ENCODE measurements at regions not wholly inside any gene's neighbourhood (a gene's known extent, or its start where the extent isn't known, plus 50 kb on each side); places are given as distances from the start of the nearest gene placed in this dataset.

- TF ChIP-seq CTCF (IDR thresholded peaks at IDR 0.05) (no peak), POLR2AphosphoS5 (IDR thresholded peaks at IDR 0.05) (no peak), POLR2A (IDR thresholded peaks at IDR 0.05) (no peak)
These were observed 135.0 kb upstream of the ALKAL2 start for GRCh38 chr2:422676-423435.

Data from sigmoid colon (tissue), 4 donors.